ENCODE measurements at regions not wholly inside any gene's neighbourhood (a gene's known extent, or its start where the extent isn't known, plus 50 kb on each side); places are given as distances from the start of the nearest gene placed in this dataset.

- no peak overlapping the region for H3K9ac ChIP-seq (ENCODE audit: low read length)
- no peaks in the 10 kb centered on the region for H3K27me3 ChIP-seq (ENCODE audit: control insufficient read depth, insufficient read depth, low read length)
- H3K27ac ChIP-seq (ENCODE audit: low read depth, low read length) = no peak overlapping the region
- H3K36me3 ChIP-seq (ENCODE audit: control insufficient read depth, insufficient read depth, low read length) = no peaks in the 10 kb centered on the region
- H3K4me1 ChIP-seq (ENCODE audit: control insufficient read depth, insufficient read depth, low read length) = no peaks in the 10 kb centered on the region
- no peak overlapping the region for H3K4me3 ChIP-seq (ENCODE audit: low read length)
Observed at GRCh38 chr13:34522808-34523207, 419.3 kb upstream of the NBEA start.

- Histone ChIP-seq H3K36me3 (ENCODE audit: control insufficient read depth, insufficient read depth, low read length) (no peaks in the 10 kb centered on the region), H3K4me3 (ENCODE audit: low read length) (no peak overlapping the region), H3K27me3 (ENCODE audit: control insufficient read depth, insufficient read depth, low read length) (no peaks in the 10 kb centered on the region), H3K27ac (ENCODE audit: low read depth, low read length) (no peak overlapping the region), H3K9ac (ENCODE audit: low read length) (no peak overlapping the region), H3K4me1 (ENCODE audit: control insufficient read depth, insufficient read depth, low read length) (no peaks in the 10 kb centered on the region)
Observed at GRCh38 chr13:34523406-34523805, 418.7 kb upstream of the NBEA start.

GRCh38 chr13:34533941-34534340 is 408.1 kb upstream of the NBEA start:
- Histone ChIP-seq H3K36me3 (ENCODE audit: control insufficient read depth, insufficient read depth, low read length) (no peaks in the 10 kb centered on the region), H3K4me1 (ENCODE audit: control insufficient read depth, insufficient read depth, low read length) (no peaks in the 10 kb centered on the region), H3K9ac (ENCODE audit: low read length) (no peak overlapping the region), H3K4me3 (ENCODE audit: low read length) (no peak overlapping the region), H3K27me3 (ENCODE audit: control insufficient read depth, insufficient read depth, low read length) (no peaks in the 10 kb centered on the region), H3K27ac (ENCODE audit: low read depth, low read length) (no peak overlapping the region)

- Histone ChIP-seq H3K27ac (ENCODE audit: low read depth, low read length) (no peak overlapping the region), H3K27me3 (ENCODE audit: control insufficient read depth, insufficient read depth, low read length) (no peaks in the 10 kb centered on the region), H3K4me1 (ENCODE audit: control insufficient read depth, insufficient read depth, low read length) (no peaks in the 10 kb centered on the region), H3K36me3 (ENCODE audit: control insufficient read depth, insufficient read depth, low read length) (no peaks in the 10 kb centered on the region), H3K4me3 (ENCODE audit: low read length) (no peak overlapping the region), H3K9ac (ENCODE audit: low read length) (no peak overlapping the region)
Observed at GRCh38 chr13:34542321-34542720, 399.7 kb upstream of the NBEA start.

GRCh38 chr13:34543836-34544235 is 398.2 kb upstream of the NBEA start:
- no peak overlapping the region for H3K27ac ChIP-seq (ENCODE audit: low read depth, low read length)
- no peak overlapping the region for H3K9ac ChIP-seq (ENCODE audit: low read length)
- H3K36me3 ChIP-seq (ENCODE audit: control insufficient read depth, insufficient read depth, low read length) = no peaks in the 10 kb centered on the region
- H3K4me1 ChIP-seq (ENCODE audit: control insufficient read depth, insufficient read depth, low read length) = no peaks in the 10 kb centered on the region
- no peaks in the 10 kb centered on the region for H3K27me3 ChIP-seq (ENCODE audit: control insufficient read depth, insufficient read depth, low read length)
- no peak overlapping the region for H3K4me3 ChIP-seq (ENCODE audit: low read length)

- H3K27ac ChIP-seq (ENCODE audit: low read depth, low read length) = no peak overlapping the region
- H3K9ac ChIP-seq (ENCODE audit: low read length) = no peak overlapping the region
- no peaks in the 10 kb centered on the region for H3K27me3 ChIP-seq (ENCODE audit: control insufficient read depth, insufficient read depth, low read length)
- no peaks in the 10 kb centered on the region for H3K4me1 ChIP-seq (ENCODE audit: control insufficient read depth, insufficient read depth, low read length)
- H3K4me3 ChIP-seq (ENCODE audit: low read length) = no peak overlapping the region
- H3K36me3 ChIP-seq (ENCODE audit: control insufficient read depth, insufficient read depth, low read length) = no peaks in the 10 kb centered on the region
Observed at GRCh38 chr13:34545461-34545860, 396.6 kb upstream of the NBEA start.

- Histone ChIP-seq H3K4me1 (ENCODE audit: control insufficient read depth, insufficient read depth, low read length) (no peaks in the 10 kb centered on the region), H3K27ac (ENCODE audit: low read depth, low read length) (no peak overlapping the region), H3K4me3 (ENCODE audit: low read length) (no peak overlapping the region), H3K9ac (ENCODE audit: low read length) (no peak overlapping the region), H3K27me3 (ENCODE audit: control insufficient read depth, insufficient read depth, low read length) (no peaks in the 10 kb centered on the region), H3K36me3 (ENCODE audit: control insufficient read depth, insufficient read depth, low read length) (no peaks in the 10 kb centered on the region)
Observed at GRCh38 chr13:34546344-34547250, 395.5 kb upstream of the NBEA start.

- H3K27ac ChIP-seq (ENCODE audit: low read depth, low read length) = no peak overlapping the region
- H3K36me3 ChIP-seq (ENCODE audit: control insufficient read depth, insufficient read depth, low read length) = no peaks in the 10 kb centered on the region
- no peaks in the 10 kb centered on the region for H3K27me3 ChIP-seq (ENCODE audit: control insufficient read depth, insufficient read depth, low read length)
- H3K4me1 ChIP-seq (ENCODE audit: control insufficient read depth, insufficient read depth, low read length) = no peaks in the 10 kb centered on the region
- H3K9ac ChIP-seq (ENCODE audit: low read length) = no peak overlapping the region
- no peak overlapping the region for H3K4me3 ChIP-seq (ENCODE audit: low read length)
Observed at GRCh38 chr13:34547929-34548328, 394.1 kb upstream of the NBEA start.

GRCh38 chr13:34553376-34553775 is 388.7 kb upstream of the NBEA start:
- no peaks in the 10 kb centered on the region for H3K4me1 ChIP-seq (ENCODE audit: control insufficient read depth, insufficient read depth, low read length)
- H3K4me3 ChIP-seq (ENCODE audit: low read length) = no peak overlapping the region
- H3K9ac ChIP-seq (ENCODE audit: low read length) = no peak overlapping the region
- no peak overlapping the region for H3K27ac ChIP-seq (ENCODE audit: low read depth, low read length)
- no peaks in the 10 kb centered on the region for H3K27me3 ChIP-seq (ENCODE audit: control insufficient read depth, insufficient read depth, low read length)
- no peaks in the 10 kb centered on the region for H3K36me3 ChIP-seq (ENCODE audit: control insufficient read depth, insufficient read depth, low read length)

GRCh38 chr13:34555988-34556387 is 386.1 kb upstream of the NBEA start:
- H3K4me3 ChIP-seq (ENCODE audit: low read length) = no peak overlapping the region
- H3K4me1 ChIP-seq (ENCODE audit: control insufficient read depth, insufficient read depth, low read length) = no peaks in the 10 kb centered on the region
- H3K27ac ChIP-seq (ENCODE audit: low read depth, low read length) = no peak overlapping the region
- H3K36me3 ChIP-seq (ENCODE audit: control insufficient read depth, insufficient read depth, low read length) = no peaks in the 10 kb centered on the region
- H3K27me3 ChIP-seq (ENCODE audit: control insufficient read depth, insufficient read depth, low read length) = no peaks in the 10 kb centered on the region
- no peak overlapping the region for H3K9ac ChIP-seq (ENCODE audit: low read length)

GRCh38 chr13:34561033-34561432 is 381.0 kb upstream of the NBEA start:
- Histone ChIP-seq H3K4me3 (ENCODE audit: low read length) (no peak overlapping the region), H3K9ac (ENCODE audit: low read length) (no peak overlapping the region), H3K36me3 (ENCODE audit: control insufficient read depth, insufficient read depth, low read length) (no peaks in the 10 kb centered on the region), H3K4me1 (ENCODE audit: control insufficient read depth, insufficient read depth, low read length) (no peaks in the 10 kb centered on the region), H3K27ac (ENCODE audit: low read depth, low read length) (no peak overlapping the region), H3K27me3 (ENCODE audit: control insufficient read depth, insufficient read depth, low read length) (no peaks in the 10 kb centered on the region)

- H3K4me1 ChIP-seq (ENCODE audit: control insufficient read depth, insufficient read depth, low read length) = no peaks in the 10 kb centered on the region
- H3K36me3 ChIP-seq (ENCODE audit: control insufficient read depth, insufficient read depth, low read length) = no peaks in the 10 kb centered on the region
- H3K27ac ChIP-seq (ENCODE audit: low read depth, low read length) = no peak overlapping the region
- no peak overlapping the region for H3K4me3 ChIP-seq (ENCODE audit: low read length)
- no peaks in the 10 kb centered on the region for H3K27me3 ChIP-seq (ENCODE audit: control insufficient read depth, insufficient read depth, low read length)
- no peak overlapping the region for H3K9ac ChIP-seq (ENCODE audit: low read length)
Observed at GRCh38 chr13:34567597-34567996, 374.5 kb upstream of the NBEA start.

GRCh38 chr13:34570698-34571353 is 371.2 kb upstream of the NBEA start:
- H3K9ac ChIP-seq (ENCODE audit: low read length) = no peak overlapping the region
- no peaks in the 10 kb centered on the region for H3K4me1 ChIP-seq (ENCODE audit: control insufficient read depth, insufficient read depth, low read length)
- no peak overlapping the region for H3K27ac ChIP-seq (ENCODE audit: low read depth, low read length)
- no peak overlapping the region for H3K4me3 ChIP-seq (ENCODE audit: low read length)
- no peaks in the 10 kb centered on the region for H3K36me3 ChIP-seq (ENCODE audit: control insufficient read depth, insufficient read depth, low read length)
- no peaks in the 10 kb centered on the region for H3K27me3 ChIP-seq (ENCODE audit: control insufficient read depth, insufficient read depth, low read length)
